ENCODE measurements at regions not wholly inside any gene's neighbourhood (a gene's known extent, or its start where the extent isn't known, plus 50 kb on each side); places are given as distances from the start of the nearest gene placed in this dataset.

- TF ChIP-seq, protein P1, sequence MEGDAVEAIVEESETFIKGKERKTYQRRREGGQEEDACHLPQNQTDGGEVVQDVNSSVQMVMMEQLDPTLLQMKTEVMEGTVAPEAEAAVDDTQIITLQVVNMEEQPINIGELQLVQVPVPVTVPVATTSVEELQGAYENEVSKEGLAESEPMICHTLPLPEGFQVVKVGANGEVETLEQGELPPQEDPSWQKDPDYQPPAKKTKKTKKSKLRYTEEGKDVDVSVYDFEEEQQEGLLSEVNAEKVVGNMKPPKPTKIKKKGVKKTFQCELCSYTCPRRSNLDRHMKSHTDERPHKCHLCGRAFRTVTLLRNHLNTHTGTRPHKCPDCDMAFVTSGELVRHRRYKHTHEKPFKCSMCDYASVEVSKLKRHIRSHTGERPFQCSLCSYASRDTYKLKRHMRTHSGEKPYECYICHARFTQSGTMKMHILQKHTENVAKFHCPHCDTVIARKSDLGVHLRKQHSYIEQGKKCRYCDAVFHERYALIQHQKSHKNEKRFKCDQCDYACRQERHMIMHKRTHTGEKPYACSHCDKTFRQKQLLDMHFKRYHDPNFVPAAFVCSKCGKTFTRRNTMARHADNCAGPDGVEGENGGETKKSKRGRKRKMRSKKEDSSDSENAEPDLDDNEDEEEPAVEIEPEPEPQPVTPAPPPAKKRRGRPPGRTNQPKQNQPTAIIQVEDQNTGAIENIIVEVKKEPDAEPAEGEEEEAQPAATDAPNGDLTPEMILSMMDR (conservative IDR thresholded peaks at IDR 0.05 in 1 of 2, IDR thresholded peaks at IDR 0.05 in 1 of 2; ENCODE audit: low read depth in 1 of 2, low read length in 2 of 2) = no peak
- TF ChIP-seq EZH2 (IDR thresholded peaks at IDR 0.05; ENCODE audit: low read length, missing control alignments) = no peak
Measured at GRCh38 chr6:40668203-40668602, 81.0 kb upstream of the LRFN2 start.

Measured in fibroblast of lung (primary cell).